Trophoblast cell (in vitro differentiated cells and primary cell): ENCODE measurements at regions not wholly inside any gene's neighbourhood (a gene's known extent, or its start where the extent isn't known, plus 50 kb on each side); places are given as distances from the start of the nearest gene placed in this dataset.

ENCODE experiments used
- DNase-seq, 2 donors: peaks; one replicate each; pipeline ENCODE4 v3.0.0-alpha.2; 2016
- H2AFZ ChIP-seq: 2 replicates; pipeline ENCODE4 v1.6.1; 2013; ENCODE audit warnings: low read length, moderate library complexity, mild to moderate bottlenecking; ENCODE audit not compliant: insufficient read depth, poor library complexity
- H2AK5ac ChIP-seq: 2 replicates; pipeline ENCODE4 v1.6.1; 2013; ENCODE audit warnings: mild to moderate bottlenecking, low read length
- H2BK120ac ChIP-seq: 2 replicates; pipeline ENCODE4 v1.6.1; 2013; ENCODE audit warnings: low read length, mild to moderate bottlenecking, moderate library complexity; ENCODE audit not compliant: insufficient read depth, poor library complexity
- H2BK12ac ChIP-seq: 2 replicates; pipeline ENCODE4 v1.6.1; 2013; ENCODE audit warnings: mild to moderate bottlenecking, low read length, moderate library complexity
- H2BK5ac ChIP-seq: 2 replicates; pipeline ENCODE4 v1.6.1; 2013; ENCODE audit warnings: low read length, low read depth, moderate library complexity, mild to moderate bottlenecking; ENCODE audit not compliant: poor library complexity
- H3K14ac ChIP-seq: 2 replicates; pipeline ENCODE4 v1.6.1; 2013; ENCODE audit warnings: mild to moderate bottlenecking, low read length
- H3K18ac ChIP-seq: 2 replicates; pipeline ENCODE4 v1.6.1; 2013; ENCODE audit warnings: mild to moderate bottlenecking, low read length
- H3K23ac ChIP-seq: 2 replicates; pipeline ENCODE4 v1.6.1; 2013; ENCODE audit warnings: low read length
- H3K27ac ChIP-seq: 2 replicates; pipeline ENCODE4 v1.5.1; 2013; ENCODE audit warnings: low read depth, mild to moderate bottlenecking, inconsistent platforms, low read length, moderate library complexity
- H3K27me3 ChIP-seq: 2 replicates; pipeline ENCODE4 v1.6.1; 2013; ENCODE audit warnings: inconsistent platforms, mild to moderate bottlenecking, low read length, moderate library complexity; ENCODE audit not compliant: insufficient read depth
- H3K36me3 ChIP-seq, 2 experiments: 1 replicate in 1 of 2; 2 replicates in 1 of 2; pipeline ENCODE4 v1.6.1; 2013; ENCODE audit warnings: low read length in 2 of 2, mild to moderate bottlenecking in 2 of 2, moderate library complexity in 1 of 2; ENCODE audit not compliant: insufficient read depth in 2 of 2, control insufficient read depth in 1 of 2
- H3K4ac ChIP-seq: 2 replicates; pipeline ENCODE4 v1.6.1; 2013; ENCODE audit warnings: low read depth, mild to moderate bottlenecking, low read length, moderate library complexity
- H3K4me1 ChIP-seq, 2 experiments: 1 replicate in 1 of 2; 2 replicates in 1 of 2; pipeline ENCODE4 v1.6.1; 2013; ENCODE audit warnings: low read length in 2 of 2, mild to moderate bottlenecking in 2 of 2, moderate library complexity in 1 of 2; ENCODE audit not compliant: insufficient read depth in 2 of 2, control insufficient read depth in 1 of 2
- H3K4me2 ChIP-seq: 2 replicates; pipeline ENCODE4 v1.6.1; 2013; ENCODE audit warnings: inconsistent platforms, mild to moderate bottlenecking, low read length, moderate library complexity
- H3K4me3 ChIP-seq: 2 replicates; pipeline ENCODE4 v1.5.1; 2013; ENCODE audit warnings: mild to moderate bottlenecking, low read depth, low read length, inconsistent platforms
- H3K79me1 ChIP-seq: one replicate; pipeline ENCODE4 v1.6.1; 2013; ENCODE audit warnings: low read length
- H3K79me2 ChIP-seq: 2 replicates; pipeline ENCODE4 v1.6.1; 2013; ENCODE audit warnings: low read length, mild to moderate bottlenecking; ENCODE audit not compliant: control insufficient read depth, insufficient read depth, poor library complexity
- H3K9ac ChIP-seq: 2 replicates; pipeline ENCODE4 v1.6.1; 2013; ENCODE audit warnings: mild to moderate bottlenecking, low read length
- H3K9me3 ChIP-seq: 2 replicates; pipeline ENCODE4 v1.6.1; 2013; ENCODE audit warnings: low read depth, mild to moderate bottlenecking, control low read depth, inconsistent platforms, low read length; ENCODE audit not compliant: insufficient read depth
- H4K12ac ChIP-seq: 2 replicates; pipeline ENCODE4 v1.6.1; 2013; ENCODE audit warnings: low read depth, mild to moderate bottlenecking, low read length, moderate library complexity
- H4K8ac ChIP-seq: 2 replicates; pipeline ENCODE4 v1.6.1; 2013; ENCODE audit warnings: low read depth, mild to moderate bottlenecking, low read length, moderate library complexity
- H4K91ac ChIP-seq: one replicate; pipeline ENCODE4 v1.6.1; 2013; ENCODE audit warnings: low read depth, mild to moderate bottlenecking, low read length, moderate library complexity
- WGBS: extraction: QIAGEN DNeasy Blood & Tissue Kit; methylation state at CpG from one replicate; pipeline ENCODE4 v1.1.7; 2013; ENCODE audit warnings: missing lambda C conversion rate; ENCODE audit not compliant: insufficient read length, insufficient coverage; ENCODE audit errors: extremely low coverage; 5-methylcytosine and 5-hydroxymethylcytosine counted together

DNA sequence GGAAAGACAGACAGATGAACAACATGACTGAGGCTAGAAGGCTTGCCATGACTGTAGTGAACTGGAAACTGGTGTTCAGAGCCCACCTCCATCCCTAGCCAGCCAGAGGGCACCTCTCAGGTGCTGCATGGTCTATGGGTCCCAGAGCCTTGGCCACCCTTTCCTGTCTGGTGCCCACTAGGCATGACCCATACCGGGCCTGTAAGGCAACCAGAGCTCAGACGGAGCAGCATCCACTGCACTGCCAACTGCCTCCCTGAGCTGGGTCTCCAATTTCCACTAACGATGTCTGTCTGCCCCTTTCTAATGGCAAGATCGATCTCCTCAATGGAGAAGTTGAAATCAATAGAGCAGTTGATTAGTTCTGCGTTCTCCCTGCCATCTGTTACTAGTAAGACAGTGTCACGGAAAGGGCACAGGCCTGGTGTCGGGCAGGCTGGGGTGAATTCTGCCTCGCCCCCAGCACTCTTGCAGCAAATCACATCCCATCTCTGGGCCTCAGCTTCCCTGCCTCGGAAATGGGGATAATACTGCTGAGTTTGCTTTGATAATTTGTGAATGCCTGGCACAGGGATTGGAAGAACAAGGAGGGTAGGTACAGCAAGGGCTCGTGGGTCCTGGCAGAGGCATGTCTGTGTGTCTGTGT, 172.3 kb upstream of the MVB12B start:
- H2AFZ ChIP-seq, result no peak overlapping the region
- no peak overlapping the region for H3K4me2 ChIP-seq
- no peak overlapping the region for H3K4me3 ChIP-seq
- H3K23ac ChIP-seq, result no peak overlapping the region
- no peaks in the 10 kb centered on the region for H3K79me1 ChIP-seq
- no peak overlapping the region for H3K9ac ChIP-seq
- H3K18ac ChIP-seq, result no peak overlapping the region
- H2BK120ac ChIP-seq, result no peak overlapping the region
- peaks cover 0 to 4% of the 10 kb centered on the region in 2 experiments for H3K4me1 ChIP-seq
- H3K79me2 ChIP-seq, result no peaks in the 10 kb centered on the region
- no peak overlapping the region for H3K14ac ChIP-seq
- no peak overlapping the region for H3K27ac ChIP-seq
- H4K8ac ChIP-seq, result no peak overlapping the region
- no CpG with 5 or more reads among the region's 10 CpGs for WGBS
- H2AK5ac ChIP-seq, result no peak overlapping the region
- H2BK5ac ChIP-seq, result no peak overlapping the region
- no peaks in the 10 kb centered on the region for H3K27me3 ChIP-seq
- no peak overlapping the region for H2BK12ac ChIP-seq
- no peak overlapping the region for H4K12ac ChIP-seq
- DNase-seq, result no peak
- no peak overlapping the region for H3K4ac ChIP-seq
- no peaks in the 10 kb centered on the region for H3K36me3 ChIP-seq
- H4K91ac ChIP-seq, result no peak overlapping the region
- H3K9me3 ChIP-seq, result peaks cover 2% of the 10 kb centered on the region

DNA sequence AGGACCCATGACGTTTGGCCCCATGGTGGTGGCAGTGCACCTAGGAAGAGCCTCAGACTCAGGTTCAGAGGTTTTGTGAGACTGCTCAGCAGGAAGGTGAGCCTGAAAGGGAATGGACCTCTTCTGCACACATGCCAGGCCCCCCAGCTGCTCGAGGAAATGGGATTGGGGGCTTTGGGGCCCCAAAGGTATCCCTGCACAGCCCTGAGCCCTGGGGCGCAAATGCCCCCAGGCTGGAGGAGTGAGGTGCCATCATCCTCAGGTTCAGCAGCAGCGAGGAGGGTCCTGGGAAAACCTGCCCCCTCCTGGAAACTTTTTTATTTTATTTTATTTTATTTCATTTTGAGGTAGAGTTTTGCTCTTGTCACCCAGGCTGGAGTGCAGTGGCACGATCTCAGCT, 171.8 kb upstream of the MVB12B start:
- H2BK120ac ChIP-seq, result no peak overlapping the region
- no peak overlapping the region for H3K23ac ChIP-seq
- no peak overlapping the region for H2AK5ac ChIP-seq
- H3K79me2 ChIP-seq, result no peaks in the 10 kb centered on the region
- no peak overlapping the region for H3K4me2 ChIP-seq
- H3K4me3 ChIP-seq, result no peak overlapping the region
- H2BK12ac ChIP-seq, result no peak overlapping the region
- H3K4ac ChIP-seq, result no peak overlapping the region
- H3K14ac ChIP-seq, result no peak overlapping the region
- H3K18ac ChIP-seq, result no peak overlapping the region
- no peak for DNase-seq
- H4K91ac ChIP-seq, result no peak overlapping the region
- no peak overlapping the region for H3K27ac ChIP-seq
- H3K9ac ChIP-seq, result no peak overlapping the region
- WGBS, result no CpG with 5 or more reads among the region's 5 CpGs
- H3K36me3 ChIP-seq, result no peaks in the 10 kb centered on the region
- H3K27me3 ChIP-seq, result no peaks in the 10 kb centered on the region
- peaks cover 0 to 4% of the 10 kb centered on the region in 2 experiments for H3K4me1 ChIP-seq
- H3K9me3 ChIP-seq, result peaks cover 2% of the 10 kb centered on the region
- H4K8ac ChIP-seq, result no peak overlapping the region
- H2AFZ ChIP-seq, result no peak overlapping the region
- H2BK5ac ChIP-seq, result no peak overlapping the region
- H3K79me1 ChIP-seq, result no peaks in the 10 kb centered on the region
- no peak overlapping the region for H4K12ac ChIP-seq

DNA sequence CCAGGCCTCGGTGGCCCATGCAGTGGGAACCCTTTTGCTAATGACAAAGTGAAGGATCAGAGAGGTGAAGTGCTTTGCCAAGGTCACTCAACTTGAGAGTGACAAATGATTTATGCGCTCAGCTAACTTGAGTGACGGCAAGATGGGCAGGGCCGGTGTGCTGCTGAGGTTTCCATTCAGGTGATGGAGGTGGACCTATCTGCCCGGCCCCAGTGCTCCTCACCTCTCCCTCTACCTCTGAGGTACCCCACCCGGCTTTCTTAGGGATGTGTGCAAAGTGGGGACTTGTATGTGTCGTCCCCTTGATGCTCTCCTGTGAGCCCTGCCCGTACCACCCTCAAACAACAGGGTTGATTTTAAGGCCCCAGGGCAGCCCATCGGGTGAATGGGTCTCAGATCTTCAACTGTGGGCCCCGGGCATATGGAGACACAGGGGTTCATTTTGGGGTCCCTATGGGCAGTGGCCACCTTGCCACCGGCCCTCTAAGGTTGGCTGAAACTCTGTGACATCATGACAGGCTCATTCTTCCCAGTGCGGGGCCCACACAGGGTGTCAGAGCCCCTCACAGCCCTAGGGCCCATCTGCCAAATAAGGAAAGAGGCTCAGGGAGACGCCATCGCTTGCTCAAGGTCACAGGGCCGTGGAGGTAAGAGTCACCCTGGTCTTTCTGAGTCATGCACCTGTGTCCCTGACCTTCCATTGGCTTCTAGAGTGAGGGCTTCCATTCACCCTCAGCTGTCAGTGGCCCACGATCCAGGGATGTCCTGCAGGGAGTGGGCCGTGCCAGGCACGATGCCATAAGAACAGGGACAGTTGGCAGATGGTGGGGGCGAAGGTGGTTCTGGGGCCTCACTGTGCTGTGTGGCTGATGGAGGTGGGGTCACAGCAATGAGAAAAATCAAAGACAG, 170.6 kb upstream of the MVB12B start:
- Histone ChIP-seq H3K4me2 (no peak overlapping the region), H3K9me3 (peaks cover 2% of the 10 kb centered on the region), H2AK5ac (no peak overlapping the region), H4K91ac (no peak overlapping the region), H4K12ac (no peak overlapping the region), H3K4ac (no peak overlapping the region), H3K23ac (no peak overlapping the region), H3K36me3 (no peaks in the 10 kb centered on the region), H3K27me3 (no peaks in the 10 kb centered on the region), H3K4me1 (peaks cover 0 to 4% of the 10 kb centered on the region in 2 experiments), H3K79me1 (no peaks in the 10 kb centered on the region), H3K27ac (no peak overlapping the region), H3K14ac (no peak overlapping the region), H2BK5ac (no peak overlapping the region), H3K9ac (no peak overlapping the region), H2BK120ac (no peak overlapping the region), H3K18ac (no peak overlapping the region), H3K79me2 (no peaks in the 10 kb centered on the region), H4K8ac (no peak overlapping the region), H3K4me3 (no peak overlapping the region), H2AFZ (no peak overlapping the region), H2BK12ac (no peak overlapping the region)
- WGBS, result no CpG with 5 or more reads among the region's 19 CpGs
- DNase-seq, result no peak

DNA sequence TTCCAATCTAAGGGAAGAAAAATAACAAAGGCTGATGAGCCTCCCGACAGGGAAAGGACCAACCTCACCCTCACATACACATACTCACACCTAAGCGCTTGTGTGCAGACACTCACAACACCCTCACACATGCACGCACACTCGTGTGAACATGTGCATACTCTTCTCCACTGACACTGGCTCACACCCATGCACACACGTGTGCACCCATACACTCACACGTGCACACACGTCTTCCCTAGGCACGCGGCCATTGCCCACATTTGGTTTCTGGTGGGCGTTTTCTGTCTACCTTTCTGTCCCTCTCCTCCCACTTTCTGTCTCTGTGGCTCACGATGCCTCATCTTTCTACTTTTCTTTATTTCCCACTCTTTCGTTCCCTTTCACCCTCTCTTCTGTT, 169.7 kb upstream of the MVB12B start:
- H2AFZ ChIP-seq, result no peak overlapping the region
- no peak overlapping the region for H2AK5ac ChIP-seq
- 100% methylated on average over 1 of the region's 12 CpGs for WGBS
- H3K79me2 ChIP-seq, result no peaks in the 10 kb centered on the region
- H3K27me3 ChIP-seq, result no peaks in the 10 kb centered on the region
- no peak overlapping the region for H3K27ac ChIP-seq
- no peak overlapping the region for H3K18ac ChIP-seq
- no peak overlapping the region for H2BK12ac ChIP-seq
- no peak overlapping the region for H3K4me2 ChIP-seq
- H4K12ac ChIP-seq, result no peak overlapping the region
- H2BK5ac ChIP-seq, result no peak overlapping the region
- H3K9ac ChIP-seq, result no peak overlapping the region
- no peak overlapping the region for H3K4ac ChIP-seq
- H3K79me1 ChIP-seq, result no peaks in the 10 kb centered on the region
- H3K23ac ChIP-seq, result no peak overlapping the region
- no peaks in the 10 kb centered on the region for H3K36me3 ChIP-seq
- no peak overlapping the region for H3K14ac ChIP-seq
- H3K4me1 ChIP-seq, result peaks cover 0 to under 1% of the 10 kb centered on the region in 2 experiments
- no peak overlapping the region for H4K91ac ChIP-seq
- H2BK120ac ChIP-seq, result no peak overlapping the region
- DNase-seq, result no peak
- H3K9me3 ChIP-seq, result peaks cover 2% of the 10 kb centered on the region
- H4K8ac ChIP-seq, result no peak overlapping the region
- H3K4me3 ChIP-seq, result no peak overlapping the region
